Neural cell (in vitro differentiated cells): ENCODE measurements at regions not wholly inside any gene's neighbourhood (a gene's known extent, or its start where the extent isn't known, plus 50 kb on each side); places are given as distances from the start of the nearest gene placed in this dataset.

Source experiments
- CTCF ChIP-seq: fragments of 450-650 bp; IDR thresholded peaks from 2 replicates; pipeline ENCODE4 v1.5.1; 2014; ENCODE audit warnings: antibody characterized with exemption, mild to moderate bottlenecking, moderate library complexity; ENCODE audit not compliant: poor library complexity, severe bottlenecking
- EZH2 ChIP-seq: fragments of 200-600, 300-800 bp; shearing (Covaris generic), sonication (generic); IDR thresholded peaks from 2 replicates; pipeline ENCODE4 v1.6.1; 2014; ENCODE audit warnings: antibody characterized with exemption, low read length, borderline replicate concordance, mild to moderate bottlenecking; ENCODE audit not compliant: insufficient read depth, poor library complexity, severe bottlenecking
- POLR2AphosphoS5 ChIP-seq: IDR thresholded peaks from 2 replicates; pipeline ENCODE4 v1.6.1; 2012
- REST ChIP-seq: IDR thresholded peaks from 2 replicates; pipeline ENCODE4 v1.6.1; 2012; ENCODE audit warnings: borderline replicate concordance
- TAF1 ChIP-seq: IDR thresholded peaks from 2 replicates; pipeline ENCODE4 v1.6.1; 2012; ENCODE audit warnings: low read depth

GRCh38 chr20:30599990-30600389 lies 657.5 kb upstream of the DEFB115 start:
- TF ChIP-seq POLR2AphosphoS5 (no peak), CTCF (no peak), REST (no peak), EZH2 (no peak), TAF1 (no peak)
